PC-9 (cell line): ENCODE measurements at regions not wholly inside any gene's neighbourhood (a gene's known extent, or its start where the extent isn't known, plus 50 kb on each side); places are given as distances from the start of the nearest gene placed in this dataset.

Experiments
- CTCF ChIP-seq: fragments of 200-600 bp; sonication (generic); conservative IDR thresholded peaks from 2 replicates; pipeline ENCODE4 v1.6.1; 2017; ENCODE audit warnings: mixed run types, antibody characterized with exemption, mild to moderate bottlenecking, moderate library complexity
- EZH2 ChIP-seq: fragments of 200-600 bp; sonication (generic); IDR thresholded peaks from 2 replicates; pipeline ENCODE4 v1.8.0; 2017; ENCODE audit warnings: antibody characterized with exemption, low read depth

- TF ChIP-seq CTCF (no peak), EZH2 (no peak)
Observed at GRCh38 chr6:103893141-103893581, 966.6 kb downstream of the HACE1 start.
